PC-3 (cell line): ENCODE measurements at regions not wholly inside any gene's neighbourhood (a gene's known extent, or its start where the extent isn't known, plus 50 kb on each side); places are given as distances from the start of the nearest gene placed in this dataset.

Experiments
- EZH2 ChIP-seq: fragments of 300-600 bp; sonication (generic); IDR thresholded peaks from one replicate; pipeline ENCODE4 v1.6.1; 2017; ENCODE audit warnings: antibody characterized with exemption, mild to moderate bottlenecking, low read length; ENCODE audit not compliant: unreplicated experiment
- EZH2phosphoT487 ChIP-seq: fragments of 300-600 bp; sonication (generic); IDR thresholded peaks from 2 replicates; pipeline ENCODE4 v1.6.1; 2018; ENCODE audit warnings: mild to moderate bottlenecking, antibody characterized with exemption, low read length, borderline replicate concordance
- TF ChIP-seq, protein P1 (sequence below): fragments of 300-600 bp; sonication (generic); conservative IDR thresholded peaks from 2 replicates; pipeline ENCODE4 v1.5.1; 2017; ENCODE audit warnings: antibody characterized with exemption, low read depth, mild to moderate bottlenecking, low read length

DNA sequence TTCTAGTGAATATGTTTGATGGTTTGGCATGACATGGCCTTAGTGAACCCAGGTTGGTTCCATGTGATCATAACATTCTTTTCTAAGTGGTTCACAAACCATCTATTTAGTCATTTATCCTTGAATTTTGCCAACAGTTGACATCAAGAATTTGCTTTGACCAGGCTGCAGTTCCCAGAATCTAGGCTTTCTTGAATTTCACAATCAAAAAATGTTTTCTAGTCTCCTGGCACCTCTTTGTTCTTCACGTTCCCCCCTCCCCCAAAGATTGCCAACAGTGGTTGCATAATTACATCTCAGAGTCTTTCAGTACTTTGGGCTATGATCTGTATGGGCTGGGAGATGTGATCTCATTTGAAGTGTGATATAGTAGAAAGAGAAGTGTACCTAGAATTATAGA, 124.0 kb downstream of the GATA6 start:
- TF ChIP-seq, protein P1, sequence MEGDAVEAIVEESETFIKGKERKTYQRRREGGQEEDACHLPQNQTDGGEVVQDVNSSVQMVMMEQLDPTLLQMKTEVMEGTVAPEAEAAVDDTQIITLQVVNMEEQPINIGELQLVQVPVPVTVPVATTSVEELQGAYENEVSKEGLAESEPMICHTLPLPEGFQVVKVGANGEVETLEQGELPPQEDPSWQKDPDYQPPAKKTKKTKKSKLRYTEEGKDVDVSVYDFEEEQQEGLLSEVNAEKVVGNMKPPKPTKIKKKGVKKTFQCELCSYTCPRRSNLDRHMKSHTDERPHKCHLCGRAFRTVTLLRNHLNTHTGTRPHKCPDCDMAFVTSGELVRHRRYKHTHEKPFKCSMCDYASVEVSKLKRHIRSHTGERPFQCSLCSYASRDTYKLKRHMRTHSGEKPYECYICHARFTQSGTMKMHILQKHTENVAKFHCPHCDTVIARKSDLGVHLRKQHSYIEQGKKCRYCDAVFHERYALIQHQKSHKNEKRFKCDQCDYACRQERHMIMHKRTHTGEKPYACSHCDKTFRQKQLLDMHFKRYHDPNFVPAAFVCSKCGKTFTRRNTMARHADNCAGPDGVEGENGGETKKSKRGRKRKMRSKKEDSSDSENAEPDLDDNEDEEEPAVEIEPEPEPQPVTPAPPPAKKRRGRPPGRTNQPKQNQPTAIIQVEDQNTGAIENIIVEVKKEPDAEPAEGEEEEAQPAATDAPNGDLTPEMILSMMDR, result no peak
- TF ChIP-seq EZH2phosphoT487 (no peak), EZH2 (no peak)
